NCI-H1092 (cell line): ENCODE measurements at regions not wholly inside any gene's neighbourhood (a gene's known extent, or its start where the extent isn't known, plus 50 kb on each side); places are given as distances from the start of the nearest gene placed in this dataset.

Source experiments
- DNase-seq: peaks from one replicate; lab custom pipeline; 2025; lab: John Stamatoyannopoulos, UW

- DNase-seq = no peak
These were observed 310.7 kb downstream of the DUSP10 start for GRCh38 chr1:221431068-221431651.

GRCh38 chr1:221431961-221432360 is 309.9 kb downstream of the DUSP10 start:
- DNase-seq = no peak

DNA sequence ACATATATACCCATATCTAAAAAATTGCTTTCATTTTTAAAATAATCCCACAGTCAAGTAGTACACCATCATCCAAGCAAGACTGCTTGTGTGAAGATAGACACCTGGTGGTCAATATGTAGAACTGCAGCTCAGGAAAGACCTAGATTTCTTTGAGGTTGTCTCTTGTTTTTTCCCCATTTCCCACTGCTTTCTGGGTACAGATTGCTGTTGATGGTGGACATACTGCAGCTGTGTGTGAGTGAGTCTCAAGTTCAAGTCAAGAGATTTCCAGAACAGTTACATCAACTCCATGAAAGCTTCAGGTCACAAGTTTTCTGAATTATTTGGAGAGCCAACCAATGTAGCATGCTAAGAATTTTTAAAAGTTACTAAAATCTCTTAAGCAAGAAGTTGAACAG is 306.4 kb downstream of the DUSP10 start:
- peak; percentile 43 for DNase-seq

GRCh38 chr1:221437171-221437570 is 304.7 kb downstream of the DUSP10 start:
- no peak for DNase-seq

- no peak for DNase-seq
These were observed 304.0 kb downstream of the DUSP10 start for GRCh38 chr1:221437926-221438325.

DNA sequence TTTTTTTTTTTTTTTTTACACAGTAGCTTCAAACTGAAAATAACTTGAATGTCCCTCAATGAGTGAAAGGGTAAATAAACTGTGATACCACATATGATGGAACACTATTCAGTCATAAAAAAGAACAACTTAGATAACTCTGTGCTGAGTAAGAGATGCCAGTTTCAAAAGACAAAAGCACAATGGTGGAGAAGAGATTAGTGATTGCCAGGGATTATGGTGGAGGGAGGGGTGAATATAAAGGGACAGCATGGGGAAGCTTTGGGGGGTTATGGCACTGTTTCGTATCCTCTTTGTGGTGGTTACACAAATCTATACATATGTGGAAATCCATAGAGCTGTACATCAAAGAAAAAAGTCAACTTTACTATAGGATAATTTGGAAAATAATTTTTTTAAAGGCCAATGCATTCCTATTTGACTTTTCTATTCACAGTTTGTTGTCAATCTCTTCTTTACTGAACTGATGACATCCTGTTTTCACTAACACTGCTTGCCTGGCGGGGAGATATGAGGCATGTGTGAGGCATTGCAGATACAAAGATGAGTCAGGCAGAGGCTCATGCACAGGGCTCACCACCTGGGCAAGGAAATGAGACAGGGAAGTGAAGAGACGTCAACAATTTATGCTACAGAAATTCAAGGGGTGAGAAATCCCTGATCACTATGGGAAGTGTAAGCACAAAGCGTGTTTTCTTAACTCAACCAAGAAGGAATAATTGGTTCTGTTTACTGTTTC is 302.7 kb downstream of the DUSP10 start:
- DNase-seq = no peak

DNA sequence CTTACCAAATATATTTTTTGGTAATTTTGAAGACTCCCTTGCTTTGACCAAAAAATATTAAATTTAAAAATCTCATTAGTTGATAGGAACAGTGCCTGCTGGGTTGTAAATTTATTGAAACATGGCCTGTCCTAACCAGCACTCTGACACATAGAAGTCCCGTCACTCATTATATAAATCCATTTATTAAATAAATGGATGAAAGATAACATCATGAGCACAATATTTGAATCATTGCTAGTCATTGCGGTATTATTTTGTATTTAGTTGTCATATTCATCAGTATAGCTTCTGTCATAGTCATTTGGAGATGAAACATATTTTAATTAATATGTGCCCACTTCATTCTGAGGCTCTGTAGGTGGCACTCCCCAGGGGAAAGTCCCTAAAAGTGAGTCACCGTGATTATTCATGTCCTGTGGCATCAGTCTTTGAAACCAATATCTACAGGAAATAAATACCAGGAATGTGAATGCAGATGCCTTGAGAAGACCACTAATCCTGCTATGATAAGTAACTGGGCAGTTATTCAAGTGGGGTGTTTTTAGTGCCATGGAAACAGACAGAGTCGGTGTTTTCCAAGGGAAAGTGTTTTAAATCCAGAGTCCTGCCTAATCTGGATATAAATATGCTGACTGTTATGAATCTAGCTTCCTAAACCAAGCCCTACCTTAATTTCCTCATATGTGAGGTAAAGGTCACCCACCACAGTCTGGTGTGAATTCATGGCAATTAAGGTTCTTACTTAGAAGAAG is 302.0 kb downstream of the DUSP10 start:
- DNase-seq = no peak

DNA sequence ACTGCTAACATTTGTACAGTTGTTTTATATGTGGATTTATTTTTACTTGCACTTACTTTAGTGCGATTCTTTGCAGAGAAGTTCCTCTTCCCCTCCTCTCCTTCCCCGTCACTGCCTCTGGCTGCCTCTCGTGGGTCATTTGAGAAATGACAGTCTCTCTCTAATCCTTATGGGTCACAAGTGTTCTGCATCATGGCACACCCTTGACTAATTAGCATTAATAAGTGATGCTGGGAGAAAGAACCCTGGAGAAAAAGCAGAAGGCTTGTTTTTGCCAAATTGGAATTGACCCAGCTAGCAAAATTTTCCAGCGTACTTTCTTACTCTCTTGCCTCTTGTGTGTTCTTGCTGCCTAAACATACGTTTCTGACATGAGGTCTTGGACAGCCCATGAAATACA is 301.2 kb downstream of the DUSP10 start:
- no peak for DNase-seq

DNA sequence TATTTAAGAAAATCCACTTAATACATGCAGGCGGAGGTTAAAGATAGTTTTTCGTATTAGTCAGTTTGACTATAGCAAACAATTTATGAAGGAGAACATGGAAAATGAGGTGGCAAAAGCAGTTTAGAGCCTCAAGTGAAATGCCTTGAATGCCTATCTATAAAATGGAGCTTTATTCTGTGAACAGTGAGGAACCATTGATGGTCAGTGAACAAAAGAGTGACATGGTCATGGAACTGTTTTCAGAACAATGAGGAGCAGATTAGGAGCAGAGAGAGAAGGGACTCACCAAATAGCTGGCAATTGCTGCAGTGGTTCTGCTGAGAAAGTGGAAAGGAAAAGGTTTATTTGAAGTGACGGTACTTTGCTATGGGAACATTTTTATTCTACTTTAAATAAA is 299.8 kb downstream of the DUSP10 start:
- no peak for DNase-seq

DNA sequence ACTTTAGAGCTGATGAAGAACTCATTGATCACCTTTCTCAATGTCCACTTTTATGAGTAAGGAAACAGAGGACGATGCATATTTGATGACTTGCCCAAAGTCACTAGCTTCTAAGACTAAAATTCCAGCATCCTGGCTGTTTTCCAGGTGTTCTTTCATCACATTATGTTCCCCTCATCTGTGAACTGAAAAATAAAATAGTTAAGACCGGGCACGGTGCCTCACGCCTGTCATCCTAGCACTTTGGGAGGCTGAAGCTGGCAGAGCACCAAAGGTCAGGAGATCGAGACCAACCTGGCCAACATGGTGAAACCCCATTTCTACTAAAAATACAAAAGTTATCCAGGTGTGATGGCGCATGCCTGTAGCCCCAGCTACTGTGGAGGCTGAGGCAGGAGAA is 297.5 kb downstream of the DUSP10 start:
- no peak for DNase-seq

DNA sequence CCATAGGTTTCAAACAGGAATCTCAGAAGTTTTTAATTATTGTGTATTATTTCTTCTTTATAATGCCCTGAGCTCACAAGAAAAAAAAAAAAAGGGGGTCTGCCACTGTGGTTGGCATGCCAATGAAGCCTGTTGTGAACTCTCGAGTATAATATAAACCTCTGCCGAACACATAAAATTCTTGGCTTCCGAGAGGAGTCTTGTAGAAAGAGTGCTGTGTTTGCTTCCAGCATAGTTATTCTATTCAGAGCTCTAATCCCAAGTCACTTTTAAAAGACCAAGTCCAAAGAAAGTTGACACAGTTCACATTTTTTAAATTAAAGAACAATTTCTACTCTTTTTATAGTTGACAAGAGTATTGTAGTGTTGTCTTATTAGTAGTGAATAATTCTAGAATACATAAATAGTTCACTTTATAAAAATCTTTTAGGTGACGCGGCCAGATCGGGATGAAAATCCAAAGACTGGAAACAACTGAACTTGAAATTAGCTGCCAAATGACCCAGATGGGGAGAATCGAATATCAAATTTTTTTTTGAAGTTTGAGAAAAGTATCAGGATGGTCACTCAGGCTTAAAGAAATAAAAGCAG is 293.2 kb downstream of the DUSP10 start:
- DNase-seq = no peak

DNA sequence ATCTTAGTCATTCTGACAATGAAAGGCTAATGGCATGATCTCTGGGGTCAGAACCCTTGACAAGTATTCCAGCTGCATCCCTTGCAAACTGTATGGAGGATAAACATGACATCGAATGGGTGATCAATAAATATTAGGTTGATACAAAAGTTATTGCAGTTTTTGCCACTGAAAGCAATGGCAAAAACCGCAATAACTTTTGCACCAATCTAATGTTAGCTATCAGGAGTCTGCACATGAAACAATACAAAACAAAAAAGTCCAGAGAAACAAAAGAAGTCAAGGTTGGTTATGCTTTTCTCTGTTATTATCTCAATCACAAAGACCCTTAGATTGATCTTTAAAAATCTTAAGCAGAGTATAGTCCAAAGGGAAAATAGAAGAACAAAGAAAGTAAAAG is 292.7 kb downstream of the DUSP10 start:
- DNase-seq = no peak

GRCh38 chr1:221449801-221450470 is 292.0 kb downstream of the DUSP10 start:
- DNase-seq = no peak

DNA sequence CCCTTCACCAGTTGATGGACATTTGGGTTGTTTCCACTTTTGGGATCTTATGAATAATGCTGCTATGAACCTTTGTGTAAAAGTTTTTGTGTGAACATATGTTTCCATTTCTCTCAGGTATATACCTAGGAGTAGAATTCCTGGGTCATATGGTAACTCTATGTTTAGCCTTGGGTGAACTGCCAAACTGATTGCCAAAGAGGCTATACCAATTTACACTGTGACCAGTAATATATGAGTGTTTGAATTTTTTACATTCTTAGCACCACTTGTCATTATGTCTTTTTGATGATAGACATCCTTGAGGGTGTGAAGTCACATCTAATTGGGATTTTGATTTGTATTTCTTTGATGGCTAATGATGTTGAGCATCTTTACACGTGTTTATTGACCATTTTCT is 290.1 kb downstream of the DUSP10 start:
- no peak for DNase-seq

DNA sequence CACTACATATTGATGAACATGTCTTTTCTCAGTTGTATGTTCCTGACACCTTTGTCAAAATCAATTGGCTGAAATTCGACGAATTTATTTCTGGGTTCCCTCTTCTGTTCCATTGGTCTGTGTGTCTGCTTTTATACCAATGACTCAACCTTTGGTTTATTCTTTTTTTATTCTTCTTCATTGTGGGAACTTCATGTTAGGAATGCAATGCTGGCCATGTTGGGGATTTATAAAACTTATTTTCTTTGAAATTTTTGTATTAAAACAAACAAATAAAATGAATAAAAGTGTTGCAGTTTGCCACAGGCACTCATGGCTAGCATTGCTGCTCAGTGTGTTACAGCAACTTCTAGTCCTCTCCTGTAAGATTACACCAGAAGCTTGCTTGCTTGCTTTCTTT is 287.8 kb downstream of the DUSP10 start:
- no peak for DNase-seq

- no peak for DNase-seq
These were observed 285.0 kb downstream of the DUSP10 start for GRCh38 chr1:221456918-221457317.

GRCh38 chr1:221457685-221458446 is 284.0 kb downstream of the DUSP10 start:
- no peak for DNase-seq

- no peak for DNase-seq
These were observed 283.3 kb downstream of the DUSP10 start for GRCh38 chr1:221458447-221459156.

DNA sequence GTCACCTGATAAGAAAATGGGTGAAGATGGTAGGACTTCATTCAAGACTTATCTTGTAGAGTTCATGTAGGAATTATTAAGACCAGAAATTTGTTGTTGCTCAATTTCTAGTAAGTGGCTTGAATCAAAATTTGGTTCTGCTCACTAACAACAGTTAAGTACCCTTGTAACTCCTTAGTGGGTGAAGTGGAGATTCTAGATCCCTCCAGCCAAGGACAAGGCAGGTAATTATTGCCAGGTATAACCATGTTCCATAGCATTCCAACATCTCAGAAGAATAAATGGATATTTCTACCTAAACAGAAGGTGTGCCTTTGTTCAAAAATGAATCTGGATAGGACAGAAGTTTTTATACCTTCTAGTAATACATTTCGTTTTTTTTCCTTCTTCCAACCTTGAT is 282.3 kb downstream of the DUSP10 start:
- DNase-seq = no peak

GRCh38 chr1:221462345-221462744 is 279.5 kb downstream of the DUSP10 start:
- DNase-seq = no peak

DNA sequence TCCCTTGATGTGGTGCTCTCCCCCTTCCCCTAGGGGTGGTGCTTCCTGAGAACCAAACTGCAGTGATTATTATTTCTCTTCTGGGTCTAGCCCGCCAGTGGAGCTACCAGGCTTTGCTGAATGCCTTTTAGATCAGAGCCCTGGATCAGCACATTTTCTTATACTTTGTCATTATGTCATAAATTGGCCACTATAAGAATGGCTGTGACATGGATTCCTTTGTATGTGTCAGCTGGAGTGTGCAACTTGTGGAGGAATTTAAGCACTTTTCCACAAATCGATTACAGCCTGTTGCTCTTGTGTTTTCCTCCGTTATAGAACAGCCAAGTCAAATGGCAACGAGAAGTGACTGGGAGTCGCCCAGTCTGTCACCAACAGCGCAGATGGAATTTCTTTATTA is 273.3 kb downstream of the DUSP10 start:
- DNase-seq = no peak
